HG02588 (cell line): ENCODE measurements at regions not wholly inside any gene's neighbourhood (a gene's known extent, or its start where the extent isn't known, plus 50 kb on each side); places are given as distances from the start of the nearest gene placed in this dataset.

ENCODE experiments used
- ATAC-seq: cut with Tn5 transposase; IDR thresholded peaks from one replicate; pipeline ENCODE4 v1.9.1; 2021; ENCODE audit warnings: mild to moderate bottlenecking, moderate library complexity; ENCODE audit not compliant: unreplicated experiment

DNA sequence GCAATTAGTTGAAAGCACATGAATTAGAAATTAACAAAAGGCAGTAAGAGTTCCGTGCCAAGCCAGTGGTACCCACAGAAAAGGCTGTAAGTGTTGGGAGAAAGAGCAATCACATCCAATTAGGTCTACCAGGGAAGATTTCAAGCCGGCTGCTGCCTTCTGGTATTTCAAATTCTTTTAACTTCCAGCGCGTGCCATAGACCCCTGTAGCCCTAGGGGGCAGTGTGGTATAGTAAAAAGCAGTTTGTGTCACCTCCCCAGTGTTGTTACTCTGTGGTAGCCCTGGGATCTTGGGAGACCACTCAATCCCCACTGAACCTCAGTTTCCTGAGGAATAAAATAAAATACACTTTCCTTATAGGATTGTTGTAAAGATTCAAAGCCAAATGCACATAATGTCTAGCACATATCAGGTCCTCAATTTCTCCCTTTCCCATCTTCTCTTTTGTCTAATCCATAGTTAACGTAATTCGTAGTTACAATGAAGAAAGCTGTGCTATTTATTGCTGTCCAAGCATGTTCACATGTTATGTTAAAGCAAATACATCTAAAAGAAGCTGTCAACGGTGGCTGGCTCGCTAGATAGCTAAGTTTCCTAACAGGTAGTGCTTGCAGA is 230.2 kb downstream of the TDRD3 start:
- no peak for ATAC-seq
